ENCODE measurements at regions not wholly inside any gene's neighbourhood (a gene's known extent, or its start where the extent isn't known, plus 50 kb on each side); places are given as distances from the start of the nearest gene placed in this dataset.

DNA sequence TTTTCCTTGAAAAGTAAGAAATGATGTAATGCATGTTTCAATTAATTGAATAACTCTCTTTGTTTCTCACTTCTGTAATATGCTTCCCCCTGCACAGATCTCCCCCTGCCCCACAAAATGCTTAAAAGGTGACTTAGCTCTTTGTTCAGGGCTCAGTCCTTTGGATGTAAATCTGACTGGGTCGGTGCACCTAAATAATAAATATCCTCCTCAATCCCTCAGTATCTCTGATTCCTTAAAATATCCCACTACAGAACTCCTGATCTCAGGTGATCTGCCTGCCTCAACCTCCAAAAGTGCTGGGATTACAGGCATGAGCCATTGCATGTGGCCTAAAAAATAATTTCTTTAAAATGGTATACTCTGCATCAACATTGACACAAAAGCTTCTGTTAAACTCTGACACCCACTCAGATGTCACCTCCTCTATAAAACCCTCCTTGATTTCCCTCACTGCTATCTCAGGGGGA, 107.0 kb downstream of the ZNF429 start:
- Histone ChIP-seq H3K79me2 (no peaks in the 10 kb centered on the region), H2AFZ (no peak overlapping the region), H3K27ac (no peak overlapping the region), H3K27me3 (ENCODE audit: control insufficient read depth, insufficient read depth, low read length) (no peaks in the 10 kb centered on the region), H3K4me1 (no peaks in the 10 kb centered on the region), H3K9me3 (ENCODE audit: control insufficient read depth, low read length) (no peaks in the 10 kb centered on the region), H3K4me2 (ENCODE audit: low read length) (no peak overlapping the region), H3K4me3 (ENCODE audit: low read depth, low read length) (no peak overlapping the region), H3K9ac (no peak overlapping the region), H3K36me3 (ENCODE audit: control insufficient read depth, insufficient read depth, low read length) (no peaks in the 10 kb centered on the region)
- TF ChIP-seq, protein P1, sequence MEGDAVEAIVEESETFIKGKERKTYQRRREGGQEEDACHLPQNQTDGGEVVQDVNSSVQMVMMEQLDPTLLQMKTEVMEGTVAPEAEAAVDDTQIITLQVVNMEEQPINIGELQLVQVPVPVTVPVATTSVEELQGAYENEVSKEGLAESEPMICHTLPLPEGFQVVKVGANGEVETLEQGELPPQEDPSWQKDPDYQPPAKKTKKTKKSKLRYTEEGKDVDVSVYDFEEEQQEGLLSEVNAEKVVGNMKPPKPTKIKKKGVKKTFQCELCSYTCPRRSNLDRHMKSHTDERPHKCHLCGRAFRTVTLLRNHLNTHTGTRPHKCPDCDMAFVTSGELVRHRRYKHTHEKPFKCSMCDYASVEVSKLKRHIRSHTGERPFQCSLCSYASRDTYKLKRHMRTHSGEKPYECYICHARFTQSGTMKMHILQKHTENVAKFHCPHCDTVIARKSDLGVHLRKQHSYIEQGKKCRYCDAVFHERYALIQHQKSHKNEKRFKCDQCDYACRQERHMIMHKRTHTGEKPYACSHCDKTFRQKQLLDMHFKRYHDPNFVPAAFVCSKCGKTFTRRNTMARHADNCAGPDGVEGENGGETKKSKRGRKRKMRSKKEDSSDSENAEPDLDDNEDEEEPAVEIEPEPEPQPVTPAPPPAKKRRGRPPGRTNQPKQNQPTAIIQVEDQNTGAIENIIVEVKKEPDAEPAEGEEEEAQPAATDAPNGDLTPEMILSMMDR (IDR thresholded peaks at IDR 0.05): no peak

DNA sequence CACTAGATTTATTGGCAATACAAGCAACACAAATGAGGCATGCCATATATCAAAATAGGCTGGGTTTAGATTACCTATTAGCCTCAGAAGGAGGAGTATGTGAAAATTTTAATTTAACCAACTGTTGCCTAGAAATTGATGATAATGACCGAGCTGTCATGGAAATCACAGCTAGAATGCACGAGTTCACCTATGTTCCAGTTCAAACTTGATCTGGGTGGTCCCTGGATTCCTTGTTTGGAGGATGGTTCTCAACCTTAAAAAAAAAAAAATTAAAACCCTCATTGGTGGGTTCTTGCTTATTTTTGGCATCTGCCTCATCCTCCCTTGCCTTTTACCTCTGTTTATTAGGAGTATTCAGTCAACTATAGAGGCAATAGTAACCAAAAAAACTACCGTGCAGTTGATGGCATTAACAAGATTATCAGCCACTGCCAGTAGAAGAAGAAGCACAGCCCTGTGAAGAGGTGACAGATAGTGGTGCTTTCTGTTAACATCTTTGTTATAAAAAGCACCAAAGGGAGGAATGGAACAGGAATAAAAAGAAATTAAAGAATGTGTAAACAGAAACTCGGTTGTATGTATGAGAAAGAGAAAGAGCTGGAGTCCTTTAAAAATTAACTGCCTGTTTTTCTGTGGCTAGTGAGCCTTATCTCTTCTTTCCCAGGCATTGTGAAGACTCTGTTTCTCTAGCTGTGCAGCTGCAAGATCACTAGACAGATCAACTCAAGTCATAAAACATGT, 106.4 kb downstream of the ZNF429 start:
- no peak overlapping the region for H3K9ac ChIP-seq
- H3K9me3 ChIP-seq (ENCODE audit: control insufficient read depth, low read length): no peaks in the 10 kb centered on the region
- H3K27me3 ChIP-seq (ENCODE audit: control insufficient read depth, insufficient read depth, low read length): no peaks in the 10 kb centered on the region
- H3K4me3 ChIP-seq (ENCODE audit: low read depth, low read length): no peak overlapping the region
- no peak overlapping the region for H3K27ac ChIP-seq
- no peaks in the 10 kb centered on the region for H3K4me1 ChIP-seq
- TF ChIP-seq, protein P1 (IDR thresholded peaks at IDR 0.05): no peak
- H3K36me3 ChIP-seq (ENCODE audit: control insufficient read depth, insufficient read depth, low read length): no peaks in the 10 kb centered on the region
- H3K79me2 ChIP-seq: no peaks in the 10 kb centered on the region
- no peak overlapping the region for H2AFZ ChIP-seq
- no peak overlapping the region for H3K4me2 ChIP-seq (ENCODE audit: low read length)

DNA sequence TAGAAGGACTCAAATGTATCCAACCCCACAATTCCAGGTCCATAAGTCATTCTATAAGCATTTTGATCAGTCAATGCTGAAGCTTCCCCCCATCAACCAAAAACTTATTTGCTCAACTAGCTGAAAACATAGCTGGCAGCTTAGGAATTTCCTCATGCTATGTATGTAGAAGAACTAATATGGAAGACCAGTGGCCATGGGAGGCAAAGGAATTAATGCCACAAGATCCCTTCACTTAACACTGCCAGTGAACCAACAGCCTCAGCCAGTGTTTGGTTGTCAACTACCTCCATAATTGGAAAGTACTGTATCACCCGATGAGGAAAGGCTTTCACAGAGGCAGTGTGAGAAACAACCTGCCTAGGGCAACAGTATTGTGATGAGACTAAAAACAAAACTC, 105.4 kb downstream of the ZNF429 start:
- TF ChIP-seq, protein P1 (IDR thresholded peaks at IDR 0.05): no peak
- Histone ChIP-seq H3K9me3 (ENCODE audit: control insufficient read depth, low read length) (no peaks in the 10 kb centered on the region), H2AFZ (no peak overlapping the region), H3K4me2 (ENCODE audit: low read length) (no peak overlapping the region), H3K27me3 (ENCODE audit: control insufficient read depth, insufficient read depth, low read length) (no peaks in the 10 kb centered on the region), H3K36me3 (ENCODE audit: control insufficient read depth, insufficient read depth, low read length) (no peaks in the 10 kb centered on the region), H3K4me3 (ENCODE audit: low read depth, low read length) (no peak overlapping the region), H3K4me1 (no peaks in the 10 kb centered on the region), H3K27ac (no peak overlapping the region), H3K9ac (no peak overlapping the region), H3K79me2 (no peaks in the 10 kb centered on the region)

DNA sequence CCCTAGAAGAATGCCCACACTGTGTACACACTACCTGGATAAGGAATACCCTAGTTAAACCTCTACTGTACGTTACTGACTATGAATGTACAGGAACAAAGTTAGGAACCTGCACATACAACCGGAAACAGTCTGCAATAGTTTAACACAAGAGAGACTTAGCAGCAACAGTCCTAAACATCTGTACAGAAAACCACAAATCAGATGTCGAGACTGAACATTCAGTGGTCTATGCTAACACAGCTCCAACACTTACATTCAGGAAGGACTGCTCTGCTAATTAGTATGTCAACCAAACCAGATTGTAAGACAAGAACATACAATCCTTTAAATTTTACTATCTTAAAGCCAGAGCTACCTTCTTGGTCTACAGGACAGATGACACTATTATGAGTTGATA, 104.9 kb downstream of the ZNF429 start:
- TF ChIP-seq, protein P1 (IDR thresholded peaks at IDR 0.05): no peak
- Histone ChIP-seq H3K4me2 (ENCODE audit: low read length) (no peak overlapping the region), H3K36me3 (ENCODE audit: control insufficient read depth, insufficient read depth, low read length) (no peaks in the 10 kb centered on the region), H3K27me3 (ENCODE audit: control insufficient read depth, insufficient read depth, low read length) (no peaks in the 10 kb centered on the region), H2AFZ (no peak overlapping the region), H3K9ac (no peak overlapping the region), H3K4me1 (no peaks in the 10 kb centered on the region), H3K27ac (no peak overlapping the region), H3K9me3 (ENCODE audit: control insufficient read depth, low read length) (no peaks in the 10 kb centered on the region), H3K4me3 (ENCODE audit: low read depth, low read length) (no peak overlapping the region), H3K79me2 (no peaks in the 10 kb centered on the region)

DNA sequence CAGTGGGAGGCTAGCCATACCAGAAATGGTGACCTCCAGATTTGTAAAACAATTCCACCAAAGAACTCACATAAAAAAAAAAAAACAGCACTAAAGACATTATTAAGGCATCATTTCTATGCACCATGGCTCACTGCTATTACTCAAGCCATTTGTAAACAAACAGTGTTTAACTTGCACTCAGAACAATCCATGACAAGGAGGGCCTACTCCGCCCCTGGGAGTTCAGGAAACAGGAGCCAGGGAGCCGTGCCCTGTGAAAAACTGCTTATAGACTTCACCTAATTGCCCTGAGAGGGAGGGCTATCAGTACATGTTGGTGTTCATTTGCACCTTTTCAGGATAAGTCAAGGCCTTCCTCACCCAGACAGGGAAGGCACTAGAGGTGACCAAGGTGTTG, 103.2 kb downstream of the ZNF429 start:
- H3K27me3 ChIP-seq (ENCODE audit: control insufficient read depth, insufficient read depth, low read length): no peaks in the 10 kb centered on the region
- no peaks in the 10 kb centered on the region for H3K36me3 ChIP-seq (ENCODE audit: control insufficient read depth, insufficient read depth, low read length)
- no peaks in the 10 kb centered on the region for H3K79me2 ChIP-seq
- no peak overlapping the region for H3K4me3 ChIP-seq (ENCODE audit: low read depth, low read length)
- no peak overlapping the region for H2AFZ ChIP-seq
- H3K27ac ChIP-seq: no peak overlapping the region
- H3K9ac ChIP-seq: no peak overlapping the region
- no peak overlapping the region for H3K4me2 ChIP-seq (ENCODE audit: low read length)
- TF ChIP-seq, protein P1 (IDR thresholded peaks at IDR 0.05): no peak
- H3K4me1 ChIP-seq: peaks cover 15% of the 10 kb centered on the region
- no peaks in the 10 kb centered on the region for H3K9me3 ChIP-seq (ENCODE audit: control insufficient read depth, low read length)
